H1 (cell line): ENCODE measurements at regions not wholly inside any gene's neighbourhood (a gene's known extent, or its start where the extent isn't known, plus 50 kb on each side); places are given as distances from the start of the nearest gene placed in this dataset.

Experiments used
- CTCF ChIA-PET: fragments of 300-600 bp; sonication (Branson Sonifier 250); formaldehyde crosslinking; loops from one replicate; lab custom pipeline; 2021; ENCODE audit not compliant: partially characterized antibody; lab: Charles Lee
- POLR2A ChIA-PET: fragments of 300-600 bp; sonication (Branson Sonifier 250); formaldehyde crosslinking; loops from one replicate; lab custom pipeline; 2021; ENCODE audit warnings: inconsistent platforms; ENCODE audit not compliant: partially characterized antibody; lab: Charles Lee
- DNase-seq, 2 experiments: peaks; one replicate each; pipeline versions ENCODE4 v3.0.0 to v3.0.0-alpha.2; 2010 to 2022; ENCODE audit warnings: low spot score in 2 of 2, low read depth in 1 of 2, mixed read lengths in 1 of 2
- FAIRE-seq: peaks from 2 replicates; lab custom pipeline; 2011; peaks lifted over from hg19 to GRCh38; lab: Jason Lieb, UNC
- H2AFZ ChIP-seq: 2 replicates; pipeline ENCODE4 v1.8.1; 2012; ENCODE audit warnings: low read length, inconsistent platforms
- H2AK5ac ChIP-seq: 2 replicates; pipeline ENCODE4 v1.6.1; 2013; ENCODE audit warnings: low read depth, low read length
- H2BK120ac ChIP-seq: replicated peaks from 2 replicates; pipeline ENCODE3; 2013; ENCODE audit warnings: low read depth, low read length, inconsistent platforms
- H2BK12ac ChIP-seq: 2 replicates; pipeline ENCODE4 v1.6.1; 2013; ENCODE audit warnings: low read depth, low read length
- H2BK15ac ChIP-seq: 2 replicates; pipeline ENCODE4 v1.6.1; 2013; ENCODE audit warnings: low read length
- H2BK20ac ChIP-seq: 2 replicates; pipeline ENCODE4 v1.6.1; 2013; ENCODE audit warnings: low read length
- H2BK5ac ChIP-seq: 2 replicates; pipeline ENCODE4 v1.6.1; 2013; ENCODE audit warnings: low read depth, low read length
- H3K14ac ChIP-seq: 2 replicates; pipeline ENCODE4 v1.6.1; 2013; ENCODE audit warnings: inconsistent platforms; ENCODE audit not compliant: insufficient read length
- H3K18ac ChIP-seq: 2 replicates; pipeline ENCODE4 v1.6.1; 2013; ENCODE audit warnings: low read length; ENCODE audit errors: extremely low read depth
- H3K23ac ChIP-seq: 2 replicates; pipeline ENCODE4 v1.6.1; 2013; ENCODE audit warnings: inconsistent platforms; ENCODE audit not compliant: insufficient read length
- H3K23me2 ChIP-seq: 2 replicates; pipeline ENCODE4 v1.6.1; 2013; ENCODE audit warnings: low read depth, low read length
- H3K27ac ChIP-seq: 2 replicates; pipeline ENCODE4 v1.6.1; 2011; ENCODE audit warnings: low read depth, low read length, inconsistent platforms
- H3K27me3 ChIP-seq, 4 experiments: replicated peaks in 1 of 4; 1 replicate in 1 of 4; 2 replicates in 3 of 4; pipeline versions ENCODE4 v1.6.1 to v1.8.1; 2011 to 2013; ENCODE audit warnings: low read length in 3 of 4, mild to moderate bottlenecking in 3 of 4, inconsistent platforms in 2 of 4, mixed read lengths in 2 of 4, moderate library complexity in 1 of 4; ENCODE audit not compliant: control insufficient read depth in 3 of 4, insufficient read depth in 3 of 4; ENCODE audit errors: extremely low read depth in 1 of 4
- H3K36me3 ChIP-seq, 4 experiments: 2 replicates each; pipeline versions ENCODE4 v1.6.1 to v1.8.1; 2011 to 2013; ENCODE audit warnings: mild to moderate bottlenecking in 4 of 4, low read length in 3 of 4, moderate library complexity in 2 of 4, control low read depth in 1 of 4, inconsistent platforms in 1 of 4; ENCODE audit not compliant: insufficient read depth in 4 of 4, control insufficient read depth in 2 of 4
- H3K4ac ChIP-seq: replicated peaks from 2 replicates; pipeline ENCODE3; 2013; ENCODE audit warnings: low read length, low read depth, mixed read lengths, inconsistent platforms; ENCODE audit not compliant: insufficient read length
- H3K4me1 ChIP-seq, 4 experiments: replicated peaks in 1 of 4; 1 replicate in 1 of 4; 2 replicates in 3 of 4; pipeline versions ENCODE4 v1.6.1 to v1.8.1; 2011 to 2013; ENCODE audit warnings: low read length in 3 of 4, inconsistent platforms in 2 of 4, mixed read lengths in 1 of 4; ENCODE audit not compliant: insufficient read depth in 4 of 4, control insufficient read depth in 3 of 4
- H3K4me2 ChIP-seq, 2 experiments: 2 replicates each; pipeline versions ENCODE4 v1.6.1 to v1.8.1; 2011 to 2013; ENCODE audit warnings: low read depth in 2 of 2, low read length in 2 of 2, control low read depth in 1 of 2, inconsistent platforms in 1 of 2, mild to moderate bottlenecking in 1 of 2; ENCODE audit not compliant: insufficient read depth in 1 of 2
- H3K4me3 ChIP-seq, 4 experiments: fragments of 200-600, 300-600 bp in 1 of 4; sonication (generic), shearing (Covaris generic), sonication (Bioruptor Twin) in 1 of 4; 2 replicates each; pipeline versions ENCODE4 v1.5.1 to v1.8.1; 2011 to 2016; ENCODE audit warnings: low read length in 4 of 4, low read depth in 3 of 4, control low read depth in 2 of 4, inconsistent platforms in 2 of 4, mild to moderate bottlenecking in 2 of 4, mixed read lengths in 1 of 4, moderate library complexity in 1 of 4; ENCODE audit not compliant: insufficient read depth in 2 of 4; ENCODE audit errors: extremely low read depth in 1 of 4
- H3K56ac ChIP-seq: replicated peaks from 2 replicates; pipeline ENCODE3; 2013; ENCODE audit warnings: low read depth, mild to moderate bottlenecking, mixed read lengths, low read length, inconsistent platforms; ENCODE audit not compliant: insufficient read length
- H3K79me1 ChIP-seq: 2 replicates; pipeline ENCODE4 v1.6.1; 2013; ENCODE audit warnings: low read depth, low read length, control low read depth
- H3K79me2 ChIP-seq, 2 experiments: 2 replicates each; pipeline versions ENCODE4 v1.6.1 to v1.8.1; 2012 to 2013; ENCODE audit warnings: low read length in 2 of 2, mild to moderate bottlenecking in 2 of 2, inconsistent platforms in 1 of 2; ENCODE audit not compliant: insufficient read depth in 2 of 2, control insufficient read depth in 1 of 2
- H3K9ac ChIP-seq, 4 experiments: replicated peaks in 1 of 4; 1 replicate in 1 of 4; 2 replicates in 3 of 4; pipeline versions ENCODE4 v1.6.1 to v1.8.1; 2011 to 2013; ENCODE audit warnings: low read depth in 3 of 4, low read length in 3 of 4, control low read depth in 2 of 4, mild to moderate bottlenecking in 2 of 4, moderate library complexity in 2 of 4, inconsistent platforms in 1 of 4; ENCODE audit errors: extremely low read depth in 1 of 4
- H3K9me3 ChIP-seq, 2 experiments: 2 replicates each; pipeline versions ENCODE4 v1.6.1 to v1.8.1; 2012 to 2013; ENCODE audit warnings: mild to moderate bottlenecking in 2 of 2, moderate library complexity in 2 of 2, control low read depth in 1 of 2, inconsistent platforms in 1 of 2, low read depth in 1 of 2, low read length in 1 of 2, mixed read lengths in 1 of 2; ENCODE audit not compliant: insufficient read depth in 2 of 2
- H4K20me1 ChIP-seq, 2 experiments: replicated peaks in 1 of 2; 2 replicates each; pipeline versions ENCODE3 to v1.8.1; 2011 to 2013; ENCODE audit warnings: inconsistent platforms in 2 of 2, low read length in 2 of 2, mild to moderate bottlenecking in 1 of 2; ENCODE audit not compliant: insufficient read depth in 2 of 2, control insufficient read depth in 1 of 2
- H4K5ac ChIP-seq: 2 replicates; pipeline ENCODE4 v1.6.1; 2013; ENCODE audit warnings: low read length, low read depth, mixed read lengths, inconsistent platforms; ENCODE audit not compliant: insufficient read length
- H4K8ac ChIP-seq: 2 replicates; pipeline ENCODE4 v1.8.0; 2013; ENCODE audit warnings: mild to moderate bottlenecking, moderate library complexity, low read length, inconsistent platforms; ENCODE audit not compliant: insufficient read depth; ENCODE audit errors: extremely low read depth
- H4K91ac ChIP-seq: replicated peaks from 2 replicates; pipeline ENCODE3; 2013; ENCODE audit warnings: low read length, mixed read lengths, inconsistent platforms; ENCODE audit not compliant: insufficient read length
- BRCA1 ChIP-seq: IDR thresholded peaks from 2 replicates; pipeline ENCODE4 v1.6.1; 2012; ENCODE audit warnings: low read depth, low read length, improper control_type of control experiment
- CHD1 ChIP-seq: IDR thresholded peaks from 2 replicates; pipeline ENCODE4 v1.6.1; 2012; ENCODE audit warnings: low read depth, low read length, improper control_type of control experiment
- JUN ChIP-seq: IDR thresholded peaks from 2 replicates; pipeline ENCODE4 v1.6.1; 2011; ENCODE audit warnings: low read depth, mild to moderate bottlenecking, improper control_type of control experiment, low read length
- JUND ChIP-seq: IDR thresholded peaks from 2 replicates; pipeline ENCODE4 v1.6.1; 2011; ENCODE audit warnings: mild to moderate bottlenecking, improper control_type of control experiment, low read length
- KDM1A ChIP-seq: fragments of 200-600, 300-600 bp; sonication (generic); IDR thresholded peaks from 2 replicates; pipeline ENCODE4 v1.7.1; 2016; ENCODE audit warnings: mild to moderate bottlenecking, low read length, borderline replicate concordance
- MAX ChIP-seq: IDR thresholded peaks from 2 replicates; pipeline ENCODE4 v1.6.1; 2012; ENCODE audit warnings: inconsistent platforms
- NANOG ChIP-seq: IDR thresholded peaks from 2 replicates; pipeline ENCODE4 v1.6.1; 2011; ENCODE audit warnings: low read length, low read depth, mild to moderate bottlenecking, inconsistent platforms; ENCODE audit not compliant: insufficient read depth, poor library complexity, severe bottlenecking
- RAD21 ChIP-seq, 2 experiments: IDR thresholded peaks in 1 of 2; conservative IDR thresholded peaks in 1 of 2; 2 replicates each; pipeline ENCODE4 v1.6.1; 2011; ENCODE audit warnings: low read depth in 2 of 2, low read length in 2 of 2, improper control_type of control experiment in 1 of 2, inconsistent platforms in 1 of 2, mild to moderate bottlenecking in 1 of 2, moderate library complexity in 1 of 2
- SIN3A ChIP-seq, 2 experiments: IDR thresholded peaks in 1 of 2; conservative IDR thresholded peaks in 1 of 2; 2 replicates each; pipeline ENCODE4 v1.6.1; 2011 to 2012; ENCODE audit warnings: low read length in 2 of 2, improper control_type of control experiment in 1 of 2, low read depth in 1 of 2, mild to moderate bottlenecking in 1 of 2
- SIRT6 ChIP-seq: IDR thresholded peaks from one replicate; pipeline ENCODE4 v1.7.1; 2012; ENCODE audit warnings: low read length, inconsistent platforms
- SP2 ChIP-seq: IDR thresholded peaks from 2 replicates; pipeline ENCODE4 v1.6.1; 2012; ENCODE audit warnings: mild to moderate bottlenecking, low read length, inconsistent platforms
- TAF7 ChIP-seq: optimal IDR thresholded peaks from 2 replicates; pipeline ENCODE3; 2011; ENCODE audit warnings: low read depth, mild to moderate bottlenecking, inconsistent platforms, low read length, moderate library complexity, borderline replicate concordance
- WGBS, 2 experiments: shearing (Covaris generic) in 1 of 2; methylation state at CpG; one replicate each; pipeline versions ENCODE4 v1.1.6 to v1.1.7; 2013 to 2015; ENCODE audit warnings: low lambda C conversion rate in 2 of 2, mixed read lengths in 2 of 2, inconsistent platforms in 1 of 2, low coverage in 1 of 2, missing lambda C conversion rate in 1 of 2; ENCODE audit not compliant: insufficient replicate concordance in 2 of 2, insufficient coverage in 1 of 2, insufficient read length in 1 of 2; ENCODE audit errors: extremely low coverage in 1 of 2, missing lambda C conversion rate in 1 of 2; 5-methylcytosine and 5-hydroxymethylcytosine counted together
- TF ChIP-seq, protein P1 (sequence below): IDR thresholded peaks from 2 replicates; pipeline ENCODE4 v1.6.1; 2011; ENCODE audit warnings: low read length, improper control_type of control experiment

GRCh38 chr14:87158283-87158682 is 834.7 kb downstream of the GALC start:
- Histone ChIP-seq H2BK5ac (no peak overlapping the region), H3K23me2 (no peaks in the 10 kb centered on the region), H2AK5ac (no peak overlapping the region), H3K18ac (no peak overlapping the region), H3K14ac (no peak overlapping the region), H3K4me3 (no peak overlapping the region), H3K9me3 (no peaks in the 10 kb centered on the region; a peak in 1 of 4 replicates), H3K36me3 (0 out of 8 replicates have a peak, but pooled peaks cover 0 to 2% (median 0%) of the 10 kb centered on the region in 4 experiments), H4K20me1 (no peaks in the 10 kb centered on the region), H4K91ac (no peak overlapping the region), H3K79me2 (no peaks in the 10 kb centered on the region), H3K79me1 (no peaks in the 10 kb centered on the region), H3K4ac (no peak overlapping the region), H2AFZ (no peak overlapping the region), H3K27ac (no peak overlapping the region), H3K56ac (no peak overlapping the region), H3K27me3 (peaks cover 0 to 12% (median under 1%) of the 10 kb centered on the region in 4 experiments; a peak in 3 of 7 replicates), H4K5ac (no peak overlapping the region), H3K4me1 (peaks cover 0 to 8% (median 3%) of the 10 kb centered on the region in 4 experiments; a peak in 3 of 7 replicates), H3K23ac (no peak overlapping the region), H2BK12ac (no peak overlapping the region), H2BK120ac (no peak overlapping the region), H3K4me2 (no peak overlapping the region), H3K9ac (no peak overlapping the region), H2BK15ac (no peak overlapping the region), H2BK20ac (no peak overlapping the region), H4K8ac (no peak overlapping the region)
- ChIA-PET POLR2A (no interaction called here), CTCF (interaction anchor here (1.9 to 2.1 kb wide), 2 partner anchors 11 to 45 kb away, joined by 5 to 7 read pairs; no protein-coding TSS in a partner anchor)
- TF ChIP-seq CHD1, result no peak
- TF ChIP-seq SIRT6, result no peak
- TF ChIP-seq TAF7, result no peak
- no peak for TF ChIP-seq RAD21 (IDR thresholded peaks at IDR 0.05 in 1 of 2, conservative IDR thresholded peaks at IDR 0.05 in 1 of 2; ENCODE audit: low read depth in 2 of 2, low read length in 2 of 2)
- no peak for TF ChIP-seq JUND
- no peak for TF ChIP-seq SIN3A (conservative IDR thresholded peaks at IDR 0.05 in 1 of 2, IDR thresholded peaks at IDR 0.05 in 1 of 2; ENCODE audit: low read depth in 1 of 2, low read length in 2 of 2)
- TF ChIP-seq KDM1A, result no peak
- TF ChIP-seq NANOG, result no peak
- TF ChIP-seq BRCA1, result no peak
- TF ChIP-seq, protein P1, sequence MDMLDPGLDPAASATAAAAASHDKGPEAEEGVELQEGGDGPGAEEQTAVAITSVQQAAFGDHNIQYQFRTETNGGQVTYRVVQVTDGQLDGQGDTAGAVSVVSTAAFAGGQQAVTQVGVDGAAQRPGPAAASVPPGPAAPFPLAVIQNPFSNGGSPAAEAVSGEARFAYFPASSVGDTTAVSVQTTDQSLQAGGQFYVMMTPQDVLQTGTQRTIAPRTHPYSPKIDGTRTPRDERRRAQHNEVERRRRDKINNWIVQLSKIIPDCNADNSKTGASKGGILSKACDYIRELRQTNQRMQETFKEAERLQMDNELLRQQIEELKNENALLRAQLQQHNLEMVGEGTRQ, result no peak
- no peak for TF ChIP-seq MAX
- no peak for TF ChIP-seq JUN
- no peak for TF ChIP-seq SP2
- DNase-seq (no peak), FAIRE-seq (no peak)
- WGBS, 2 experiments, result 72% methylated on average over 5 of the region's 5 CpGs; no CpG with 5 or more reads in 1 of the 2 experiments
